ENCODE measurements at regions not wholly inside any gene's neighbourhood (a gene's known extent, or its start where the extent isn't known, plus 50 kb on each side); places are given as distances from the start of the nearest gene placed in this dataset.

GRCh38 chr7:110205899-110206298 is 885.0 kb upstream of the LRRN3 start:
- no peaks in the 10 kb centered on the region for H3K9me3 ChIP-seq
- intact Hi-C loops (cut with DNase I), result no loop called here
- H3K27me3 ChIP-seq, result no peaks in the 10 kb centered on the region
- no peak for DNase-seq (ENCODE audit: low spot score in 2 of 2)
- H3K27ac ChIP-seq, result no peak overlapping the region
- H3K36me3 ChIP-seq, result no peaks in the 10 kb centered on the region
- TF ChIP-seq CTCF (IDR thresholded peaks at IDR 0.05), result no peak
- H3K4me3 ChIP-seq, result no peak overlapping the region
- H3K4me1 ChIP-seq, result no peaks in the 10 kb centered on the region

GRCh38 chr7:110209884-110210283 is 881.0 kb upstream of the LRRN3 start:
- H3K36me3 ChIP-seq, result no peaks in the 10 kb centered on the region
- no peak for TF ChIP-seq CTCF (IDR thresholded peaks at IDR 0.05)
- H3K9me3 ChIP-seq, result no peaks in the 10 kb centered on the region
- no peak overlapping the region for H3K27ac ChIP-seq
- DNase-seq (ENCODE audit: low spot score in 2 of 2), result no peak
- H3K4me1 ChIP-seq, result no peaks in the 10 kb centered on the region
- intact Hi-C loops (cut with DNase I), result no loop called here
- H3K27me3 ChIP-seq, result no peaks in the 10 kb centered on the region
- H3K4me3 ChIP-seq, result no peak overlapping the region

GRCh38 chr7:110210941-110211608 is 879.9 kb upstream of the LRRN3 start:
- no peaks in the 10 kb centered on the region for H3K9me3 ChIP-seq
- no peaks in the 10 kb centered on the region for H3K4me1 ChIP-seq
- H3K27ac ChIP-seq, result no peak overlapping the region
- no peak for TF ChIP-seq CTCF (IDR thresholded peaks at IDR 0.05)
- DNase-seq (ENCODE audit: low spot score in 2 of 2), result no peak
- no peaks in the 10 kb centered on the region for H3K27me3 ChIP-seq
- H3K4me3 ChIP-seq, result no peak overlapping the region
- no peaks in the 10 kb centered on the region for H3K36me3 ChIP-seq
- intact Hi-C loops (cut with DNase I), result no loop called here

GRCh38 chr7:110224643-110225042 is 866.3 kb upstream of the LRRN3 start:
- Histone ChIP-seq H3K4me3 (no peak overlapping the region), H3K27ac (no peak overlapping the region), H3K27me3 (no peaks in the 10 kb centered on the region), H3K4me1 (no peaks in the 10 kb centered on the region), H3K36me3 (no peaks in the 10 kb centered on the region), H3K9me3 (no peaks in the 10 kb centered on the region)
- no peak for DNase-seq (ENCODE audit: low spot score in 2 of 2)
- intact Hi-C loops (cut with DNase I), result no loop called here
- no peak for TF ChIP-seq CTCF (IDR thresholded peaks at IDR 0.05)

GRCh38 chr7:110246118-110246517 is 844.8 kb upstream of the LRRN3 start:
- no peak overlapping the region for H3K27ac ChIP-seq
- no peaks in the 10 kb centered on the region for H3K4me1 ChIP-seq
- no peak for TF ChIP-seq CTCF (IDR thresholded peaks at IDR 0.05)
- H3K9me3 ChIP-seq, result no peaks in the 10 kb centered on the region
- H3K4me3 ChIP-seq, result no peak overlapping the region
- no peaks in the 10 kb centered on the region for H3K36me3 ChIP-seq
- no peak for DNase-seq (ENCODE audit: low spot score in 2 of 2)
- intact Hi-C loops (cut with DNase I), result no loop called here
- H3K27me3 ChIP-seq, result no peaks in the 10 kb centered on the region

- no peaks in the 10 kb centered on the region for H3K9me3 ChIP-seq
- TF ChIP-seq CTCF (IDR thresholded peaks at IDR 0.05), result no peak
- no peaks in the 10 kb centered on the region for H3K27me3 ChIP-seq
- intact Hi-C loops (cut with DNase I), result no loop called here
- H3K4me1 ChIP-seq, result no peaks in the 10 kb centered on the region
- H3K4me3 ChIP-seq, result no peak overlapping the region
- DNase-seq (ENCODE audit: low spot score in 2 of 2), result no peak
- no peak overlapping the region for H3K27ac ChIP-seq
- no peaks in the 10 kb centered on the region for H3K36me3 ChIP-seq
Observed at GRCh38 chr7:110253093-110253492, 837.8 kb upstream of the LRRN3 start.

Measured in ascending aorta (tissue), 2 donors.